ENCODE measurements at regions not wholly inside any gene's neighbourhood (a gene's known extent, or its start where the extent isn't known, plus 50 kb on each side); places are given as distances from the start of the nearest gene placed in this dataset.

- Histone ChIP-seq H3K4me1 (ENCODE audit: insufficient read depth) (no peaks in the 10 kb centered on the region), H3K9me2 (ENCODE audit: insufficient read depth) (no peaks in the 10 kb centered on the region; the same call in 1 of the 2 replicates), H3K79me2 (replicated peaks; ENCODE audit: insufficient read depth) (no peaks in the 10 kb centered on the region), H3K4me2 (no peak overlapping the region), H3K27ac (ENCODE audit: low read depth) (no peak overlapping the region), H2AFZ (no peak overlapping the region; the same call in 1 of the 2 replicates), H3K27me3 (ENCODE audit: insufficient read depth) (no peaks in the 10 kb centered on the region), H3F3A (replicated peaks; ENCODE audit: low read depth) (no peaks in the 10 kb centered on the region), H3K36me3 (ENCODE audit: insufficient read depth) (no peaks in the 10 kb centered on the region), H4K20me1 (replicated peaks; ENCODE audit: insufficient read depth) (no peaks in the 10 kb centered on the region), H3K4me3 (no peak overlapping the region)
- H3K4me1 Mint-ChIP-seq = no peaks in the 10 kb centered on the region; the same call in 2 of the 3 replicates
- no peak overlapping the region for H3K27ac Mint-ChIP-seq
- TF ChIP-seq, protein P1, sequence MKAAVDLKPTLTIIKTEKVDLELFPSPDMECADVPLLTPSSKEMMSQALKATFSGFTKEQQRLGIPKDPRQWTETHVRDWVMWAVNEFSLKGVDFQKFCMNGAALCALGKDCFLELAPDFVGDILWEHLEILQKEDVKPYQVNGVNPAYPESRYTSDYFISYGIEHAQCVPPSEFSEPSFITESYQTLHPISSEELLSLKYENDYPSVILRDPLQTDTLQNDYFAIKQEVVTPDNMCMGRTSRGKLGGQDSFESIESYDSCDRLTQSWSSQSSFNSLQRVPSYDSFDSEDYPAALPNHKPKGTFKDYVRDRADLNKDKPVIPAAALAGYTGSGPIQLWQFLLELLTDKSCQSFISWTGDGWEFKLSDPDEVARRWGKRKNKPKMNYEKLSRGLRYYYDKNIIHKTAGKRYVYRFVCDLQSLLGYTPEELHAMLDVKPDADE (IDR thresholded peaks at IDR 0.05) = no peak
- TF ChIP-seq EZH2phosphoT487 (IDR thresholded peaks at IDR 0.05; ENCODE audit: unreplicated experiment) (no peak), CREB1 (CRISPR knock-in tag; IDR thresholded peaks at IDR 0.05; ENCODE audit: low read depth) (no peak), JUNB (IDR thresholded peaks at IDR 0.05; ENCODE audit: unreplicated experiment) (no peak), EZH2 (IDR thresholded peaks at IDR 0.05; ENCODE audit: low read depth, unreplicated experiment) (no peak), NANOG (IDR thresholded peaks at IDR 0.05; ENCODE audit: borderline replicate concordance) (no peak), ZNF462 (CRISPR knock-in tag; IDR thresholded peaks at IDR 0.05) (no peak), ZNF114 (CRISPR knock-in tag; IDR thresholded peaks at IDR 0.05) (no peak), ZNF331 (CRISPR knock-in tag; IDR thresholded peaks at IDR 0.05; ENCODE audit: low read depth) (no peak), STAT1 (IDR thresholded peaks at IDR 0.05; ENCODE audit: unreplicated experiment) (no peak), CTCF (conservative IDR thresholded peaks at IDR 0.05; ENCODE audit: low read depth in 2 of 2) (no peak), POLR2AphosphoS5 (IDR thresholded peaks at IDR 0.05; ENCODE audit: low read depth) (no peak)
- TF ChIP-seq, protein P2, sequence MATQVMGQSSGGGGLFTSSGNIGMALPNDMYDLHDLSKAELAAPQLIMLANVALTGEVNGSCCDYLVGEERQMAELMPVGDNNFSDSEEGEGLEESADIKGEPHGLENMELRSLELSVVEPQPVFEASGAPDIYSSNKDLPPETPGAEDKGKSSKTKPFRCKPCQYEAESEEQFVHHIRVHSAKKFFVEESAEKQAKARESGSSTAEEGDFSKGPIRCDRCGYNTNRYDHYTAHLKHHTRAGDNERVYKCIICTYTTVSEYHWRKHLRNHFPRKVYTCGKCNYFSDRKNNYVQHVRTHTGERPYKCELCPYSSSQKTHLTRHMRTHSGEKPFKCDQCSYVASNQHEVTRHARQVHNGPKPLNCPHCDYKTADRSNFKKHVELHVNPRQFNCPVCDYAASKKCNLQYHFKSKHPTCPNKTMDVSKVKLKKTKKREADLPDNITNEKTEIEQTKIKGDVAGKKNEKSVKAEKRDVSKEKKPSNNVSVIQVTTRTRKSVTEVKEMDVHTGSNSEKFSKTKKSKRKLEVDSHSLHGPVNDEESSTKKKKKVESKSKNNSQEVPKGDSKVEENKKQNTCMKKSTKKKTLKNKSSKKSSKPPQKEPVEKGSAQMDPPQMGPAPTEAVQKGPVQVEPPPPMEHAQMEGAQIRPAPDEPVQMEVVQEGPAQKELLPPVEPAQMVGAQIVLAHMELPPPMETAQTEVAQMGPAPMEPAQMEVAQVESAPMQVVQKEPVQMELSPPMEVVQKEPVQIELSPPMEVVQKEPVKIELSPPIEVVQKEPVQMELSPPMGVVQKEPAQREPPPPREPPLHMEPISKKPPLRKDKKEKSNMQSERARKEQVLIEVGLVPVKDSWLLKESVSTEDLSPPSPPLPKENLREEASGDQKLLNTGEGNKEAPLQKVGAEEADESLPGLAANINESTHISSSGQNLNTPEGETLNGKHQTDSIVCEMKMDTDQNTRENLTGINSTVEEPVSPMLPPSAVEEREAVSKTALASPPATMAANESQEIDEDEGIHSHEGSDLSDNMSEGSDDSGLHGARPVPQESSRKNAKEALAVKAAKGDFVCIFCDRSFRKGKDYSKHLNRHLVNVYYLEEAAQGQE (IDR thresholded peaks at IDR 0.05; ENCODE audit: unreplicated experiment) = no peak
- H3K36me3 Mint-ChIP-seq (ENCODE audit: low read depth) = no peaks in the 10 kb centered on the region
- no peak for ATAC-seq
- no peaks in the 10 kb centered on the region for H3K27me3 Mint-ChIP-seq (ENCODE audit: insufficient read depth, low read depth, poor library complexity)
- no peak overlapping the region for H3K4me3 Mint-ChIP-seq
- H3K9me3 Mint-ChIP-seq = no peaks in the 10 kb centered on the region
- DNase-seq (ENCODE audit: low spot score) = no peak
These were observed 558.8 kb upstream of the ADAMTS9 start for GRCh38 chr3:65246561-65246960.
